ENCODE measurements at regions not wholly inside any gene's neighbourhood (a gene's known extent, or its start where the extent isn't known, plus 50 kb on each side); places are given as distances from the start of the nearest gene placed in this dataset.

DNA sequence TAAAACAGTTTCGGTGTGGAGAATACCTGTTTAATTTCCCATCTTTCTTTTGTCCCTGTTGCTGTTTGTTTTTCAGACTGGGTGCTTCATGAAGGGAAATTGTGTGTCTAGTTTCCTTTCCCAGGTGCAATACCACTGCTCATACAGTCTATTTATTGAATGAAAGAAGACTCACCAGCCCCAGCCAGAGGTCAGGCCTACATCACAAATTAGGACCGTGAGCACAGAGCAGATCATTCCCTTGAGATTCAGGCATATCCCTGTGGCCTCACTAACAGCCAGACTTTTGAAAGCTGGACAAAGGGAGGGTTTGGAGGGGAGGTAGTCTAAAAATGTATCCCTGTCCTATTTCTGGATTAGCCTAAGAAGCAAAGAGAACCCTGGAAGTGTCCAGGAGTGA, 278.9 kb downstream of the IRS1 start:
- in situ Hi-C loops (cut with HindIII; ENCODE audit: low pct_unique_long_range_greater_than_20kb, low sequenced_read_pairs) = no loop called here
- DNase-seq (ENCODE audit: low read depth, low spot score) = no peak

DNA sequence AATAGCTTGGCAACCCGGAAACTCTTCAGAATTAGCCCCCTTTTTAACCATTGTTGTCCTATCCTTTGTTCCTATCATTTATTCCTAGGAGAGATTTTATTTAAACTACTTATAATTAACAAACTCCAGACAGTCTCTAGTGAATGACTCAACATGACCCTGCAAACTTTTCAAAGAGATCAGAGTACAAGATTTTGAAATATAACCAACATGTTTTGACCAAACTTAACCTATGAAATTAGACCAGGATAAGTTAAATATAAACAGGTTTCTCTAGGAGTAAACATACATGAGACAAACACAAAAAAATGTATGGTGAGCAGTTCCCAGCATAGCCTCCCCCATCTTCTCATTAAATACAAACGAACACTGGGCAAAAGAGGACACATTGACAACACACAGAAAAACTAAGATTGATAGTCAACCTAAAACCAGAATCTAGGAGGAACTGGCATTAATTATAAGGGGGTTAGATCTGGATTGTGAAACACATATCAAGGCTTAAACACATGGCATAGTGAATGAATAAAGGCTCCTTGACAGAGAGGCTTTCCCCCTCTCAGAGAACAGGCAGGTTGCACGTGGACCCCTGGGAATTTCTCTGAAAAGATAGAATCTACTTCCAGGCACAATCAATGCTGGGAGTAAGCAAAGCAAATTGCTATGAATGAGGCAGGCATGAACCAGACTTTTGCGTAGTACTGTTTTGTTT, 284.1 kb downstream of the IRS1 start:
- DNase-seq (ENCODE audit: low read depth, low spot score) = no peak
- in situ Hi-C loops (cut with HindIII; ENCODE audit: low pct_unique_long_range_greater_than_20kb, low sequenced_read_pairs) = no loop called here

DNA sequence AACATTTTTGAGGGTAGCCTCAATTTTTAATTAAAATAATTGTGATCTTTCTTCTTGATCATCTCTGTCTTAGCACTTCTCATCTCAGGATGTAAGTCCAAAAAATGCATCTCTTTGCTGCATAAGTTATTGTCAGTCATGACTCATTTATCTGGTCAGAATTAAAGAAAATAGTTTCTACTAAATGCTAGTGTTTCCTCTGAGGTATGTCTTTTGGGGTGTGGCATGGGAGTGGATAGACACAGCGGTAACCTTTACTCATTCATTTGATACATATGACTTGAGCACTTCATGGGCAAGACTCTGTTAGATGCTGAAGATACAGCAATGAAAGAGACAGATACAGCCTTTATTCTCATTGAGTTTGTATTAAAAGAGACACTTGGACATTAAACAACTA, 284.7 kb downstream of the IRS1 start:
- in situ Hi-C loops (cut with HindIII; ENCODE audit: low pct_unique_long_range_greater_than_20kb, low sequenced_read_pairs) = no loop called here
- no peak for DNase-seq (ENCODE audit: low read depth, low spot score)

DNA sequence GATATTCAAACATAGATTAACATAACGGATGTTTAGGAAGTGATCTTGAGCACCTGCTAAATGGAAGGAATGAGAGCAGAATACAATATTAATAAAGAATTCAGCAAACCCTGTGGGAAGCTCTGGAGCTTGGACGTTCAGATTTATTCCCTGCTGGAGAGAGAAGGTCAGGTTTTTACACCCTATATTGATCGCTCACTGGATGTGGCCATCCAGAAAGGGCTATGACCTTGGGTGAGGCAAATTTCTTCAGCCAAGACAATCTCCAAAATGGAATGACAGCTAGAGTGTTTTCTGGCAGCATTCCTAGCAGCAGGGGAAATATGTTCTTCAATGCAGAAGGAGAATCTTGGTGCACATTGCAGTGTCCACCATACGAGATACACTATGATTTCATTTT, 288.3 kb downstream of the IRS1 start:
- in situ Hi-C loops (cut with HindIII; ENCODE audit: low pct_unique_long_range_greater_than_20kb, low sequenced_read_pairs) = no loop called here
- no peak for DNase-seq (ENCODE audit: low read depth, low spot score)

DNA sequence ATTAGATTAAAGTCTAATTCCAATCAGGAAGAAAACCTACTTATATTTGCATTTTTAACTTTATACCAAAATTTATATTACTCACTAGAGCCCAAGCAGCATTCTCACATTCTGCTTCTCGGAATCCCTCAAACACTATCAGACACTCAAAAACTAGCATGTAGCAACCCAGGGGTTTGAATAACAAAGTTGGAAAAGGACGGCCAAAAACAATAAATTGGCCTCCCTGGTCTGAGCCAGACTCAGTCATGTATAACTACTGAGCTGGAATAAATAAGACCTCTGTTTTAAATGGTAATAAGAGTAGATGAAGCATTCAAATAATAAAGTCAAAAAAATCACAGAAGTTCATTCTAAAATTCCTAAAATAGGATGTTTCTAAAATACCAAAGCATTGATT, 290.9 kb downstream of the IRS1 start:
- DNase-seq (ENCODE audit: low read depth, low spot score) = no peak
- in situ Hi-C loops (cut with HindIII; ENCODE audit: low pct_unique_long_range_greater_than_20kb, low sequenced_read_pairs) = no loop called here

DNA sequence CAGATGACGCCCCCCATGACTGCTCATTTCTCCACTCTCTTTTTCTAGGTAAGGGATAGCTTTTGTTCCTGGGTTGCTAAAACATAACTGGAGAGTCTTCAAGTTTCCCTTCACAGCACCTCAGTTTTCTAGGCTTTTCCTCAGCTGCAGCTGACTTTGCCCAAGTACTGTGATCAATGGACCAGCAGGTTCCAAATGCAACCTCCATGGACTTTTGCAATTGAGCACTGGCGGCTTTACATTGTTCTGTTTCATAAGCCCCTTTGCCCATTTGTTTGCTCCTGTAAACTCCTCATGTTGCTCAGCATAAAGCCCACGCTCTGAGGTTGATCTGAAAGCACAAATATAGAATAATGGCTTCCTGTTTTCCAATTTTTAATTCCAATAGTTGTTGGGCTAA, 291.6 kb downstream of the IRS1 start:
- in situ Hi-C loops (cut with HindIII; ENCODE audit: low pct_unique_long_range_greater_than_20kb, low sequenced_read_pairs) = no loop called here

DNA sequence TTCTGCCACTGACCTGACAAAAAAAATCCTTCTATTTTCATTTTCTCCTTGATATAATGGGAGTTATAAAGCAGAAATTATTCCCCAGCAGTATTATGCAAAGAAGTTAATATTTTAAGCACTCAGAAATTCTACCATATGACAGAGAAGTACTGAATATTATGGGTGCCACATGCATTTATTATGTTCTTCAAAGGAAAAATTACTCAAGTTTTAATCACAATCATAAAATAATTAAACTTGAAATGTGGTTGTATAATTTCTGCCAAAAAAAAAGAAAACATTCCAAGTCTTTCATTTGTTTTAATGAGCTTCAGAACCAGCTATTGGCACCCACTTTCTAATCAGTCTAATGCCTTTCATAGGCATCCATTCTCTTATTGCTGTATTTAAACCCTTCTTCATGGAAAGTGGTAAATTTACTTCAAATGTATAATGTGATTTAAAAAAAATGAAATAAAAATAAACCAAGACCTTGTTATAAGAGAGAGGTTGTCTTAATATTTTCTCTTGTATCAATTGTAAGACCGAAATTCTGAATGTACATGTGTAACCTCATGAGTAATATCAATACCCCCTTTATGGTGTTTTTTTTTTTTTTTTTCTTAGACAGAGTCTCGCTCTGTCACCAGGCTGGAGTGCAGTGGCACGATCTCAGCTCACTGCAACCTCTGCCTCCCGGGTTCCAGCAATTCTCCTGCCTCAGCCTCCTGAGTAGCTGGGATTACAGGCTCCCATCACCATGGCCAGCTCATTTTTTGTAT, 302.3 kb downstream of the IRS1 start:
- in situ Hi-C loops (cut with HindIII; ENCODE audit: low pct_unique_long_range_greater_than_20kb, low sequenced_read_pairs) = no loop called here
- DNase-seq (ENCODE audit: low read depth, low spot score) = no peak

More for the DNA sequence above, 291.6 kb downstream of the IRS1 start:
- no peak for DNase-seq (ENCODE audit: low read depth, low spot score)

DNA sequence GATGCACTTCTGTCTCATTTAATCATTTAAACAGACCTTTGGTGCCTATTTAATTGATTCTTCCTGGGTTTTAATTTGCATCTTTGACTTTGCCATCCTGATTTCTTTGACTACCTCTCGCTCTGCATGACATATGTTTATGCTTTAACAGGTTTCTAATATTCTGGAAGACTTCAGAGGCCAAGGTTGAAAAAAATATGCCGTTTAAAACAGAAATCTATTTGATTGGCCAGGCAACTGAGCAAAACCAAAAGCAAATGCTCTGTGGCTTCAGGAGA, 303.4 kb downstream of the IRS1 start:
- DNase-seq (ENCODE audit: low read depth, low spot score) = no peak
- in situ Hi-C loops (cut with HindIII; ENCODE audit: low pct_unique_long_range_greater_than_20kb, low sequenced_read_pairs) = no loop called here

DNA sequence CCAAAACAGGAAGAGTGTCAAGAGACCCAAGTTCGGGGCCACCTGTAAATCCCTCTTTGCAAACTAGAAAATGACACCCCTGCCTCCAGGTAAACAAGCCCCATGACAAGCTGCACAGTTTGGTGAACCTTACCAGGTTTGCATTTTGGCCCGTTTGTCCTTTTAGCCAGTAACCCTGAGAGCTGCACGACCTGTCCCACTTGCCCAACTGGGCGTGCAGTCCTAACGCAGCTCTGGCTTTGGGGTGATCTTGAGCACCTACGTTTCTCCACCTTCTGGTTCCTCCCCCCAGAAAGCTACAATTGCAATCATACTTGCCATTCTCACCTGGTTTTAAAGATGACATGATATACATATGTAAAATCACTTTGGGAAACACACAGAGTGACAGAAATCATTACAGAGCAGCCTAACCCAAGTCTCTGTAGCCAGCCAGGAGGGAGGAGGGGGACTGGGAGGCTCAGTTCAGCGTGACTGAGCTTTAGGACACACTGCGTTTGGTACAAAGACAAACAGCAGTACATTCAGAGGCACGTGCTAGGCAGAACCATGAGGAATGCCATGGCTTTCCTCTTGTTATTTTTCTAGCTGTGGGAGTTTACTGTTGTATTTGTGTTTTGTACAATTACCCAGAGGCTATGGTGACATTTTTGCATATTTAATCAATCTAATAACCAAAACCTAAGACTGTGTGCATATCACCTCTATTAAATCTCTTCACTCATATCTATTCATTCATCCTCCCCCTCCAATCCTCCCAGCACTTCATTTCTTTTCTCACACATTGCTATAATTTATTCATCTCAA, 304.0 kb downstream of the IRS1 start:
- in situ Hi-C loops (cut with HindIII; ENCODE audit: low pct_unique_long_range_greater_than_20kb, low sequenced_read_pairs) = no loop called here
- peak; percentile 20 for DNase-seq (ENCODE audit: low read depth, low spot score)

DNA sequence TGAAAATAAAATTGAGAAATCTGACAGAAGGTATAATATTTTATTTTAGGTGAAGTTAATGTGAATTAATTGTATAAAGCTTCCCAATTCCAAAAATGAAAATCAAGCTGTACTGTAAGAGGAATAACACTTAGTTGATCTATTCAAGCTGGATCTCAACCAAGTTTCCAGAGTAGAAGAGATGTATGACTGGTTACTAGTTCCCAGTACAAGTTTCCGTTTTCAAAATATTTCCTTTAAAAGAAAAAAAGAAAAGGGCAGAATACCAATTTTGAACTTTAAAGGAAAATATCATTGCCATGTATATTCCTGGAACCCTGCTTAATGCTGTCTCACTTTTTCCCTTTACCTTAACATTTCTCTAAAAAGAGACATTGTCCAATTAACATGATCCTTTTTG, 308.5 kb downstream of the IRS1 start:
- in situ Hi-C loops (cut with HindIII; ENCODE audit: low pct_unique_long_range_greater_than_20kb, low sequenced_read_pairs) = no loop called here
- no peak for DNase-seq (ENCODE audit: low read depth, low spot score)

DNA sequence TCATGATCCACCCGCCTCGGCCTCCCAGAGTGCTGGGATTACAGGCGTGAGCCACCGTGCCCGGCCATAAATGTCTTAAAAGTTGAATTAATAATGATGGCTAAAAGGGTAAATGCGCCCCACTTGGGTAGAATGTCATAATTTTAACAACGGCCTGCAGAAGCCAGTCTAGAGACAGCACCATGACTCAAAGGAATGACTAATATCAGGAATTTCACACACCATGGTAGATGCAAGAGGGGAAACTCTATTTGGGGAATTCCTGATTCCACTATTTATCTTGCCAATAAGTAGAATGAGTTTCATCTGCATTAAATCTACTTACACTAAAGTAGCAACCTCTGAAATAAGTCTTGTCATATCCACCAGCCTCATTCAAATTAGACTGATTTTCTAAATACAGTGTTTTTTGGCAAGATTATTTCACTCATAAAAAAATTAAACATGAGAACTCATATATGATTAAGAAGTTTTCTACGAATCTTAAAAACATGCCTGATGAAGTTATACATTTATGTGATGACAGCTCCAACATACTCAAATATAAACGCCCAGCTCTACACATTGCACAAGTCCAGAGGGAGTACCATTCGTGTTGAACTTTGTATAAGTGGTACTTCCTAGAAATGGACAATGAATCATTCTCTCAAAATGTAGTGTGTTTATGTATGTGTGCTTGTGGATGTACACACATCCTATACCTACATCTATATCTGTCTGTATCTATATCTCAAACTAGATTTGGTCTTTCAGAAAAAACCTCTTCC, 309.7 kb downstream of the IRS1 start:
- no peak for DNase-seq (ENCODE audit: low read depth, low spot score)
- in situ Hi-C loops (cut with HindIII; ENCODE audit: low pct_unique_long_range_greater_than_20kb, low sequenced_read_pairs) = no loop called here

DNA sequence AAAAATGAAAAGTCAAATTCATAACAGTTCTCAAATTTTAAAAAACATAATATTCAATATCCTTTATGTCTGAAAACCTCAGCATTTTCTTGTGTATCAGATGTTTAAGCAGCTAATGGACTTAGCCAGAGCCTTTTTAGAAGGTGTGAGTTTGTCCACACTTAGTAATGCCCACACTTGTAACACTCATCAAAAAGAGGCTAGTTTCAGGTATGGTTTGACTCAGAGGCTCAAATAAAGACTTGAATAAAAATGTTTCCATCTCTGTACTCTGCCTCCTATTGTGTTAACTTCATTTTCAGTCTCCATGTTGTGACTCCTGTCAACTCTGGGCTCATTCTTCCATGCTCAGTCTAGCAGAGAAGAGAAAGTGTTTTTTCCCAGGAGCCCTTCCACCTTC, 311.6 kb downstream of the IRS1 start:
- in situ Hi-C loops (cut with HindIII; ENCODE audit: low pct_unique_long_range_greater_than_20kb, low sequenced_read_pairs) = no loop called here

DNA sequence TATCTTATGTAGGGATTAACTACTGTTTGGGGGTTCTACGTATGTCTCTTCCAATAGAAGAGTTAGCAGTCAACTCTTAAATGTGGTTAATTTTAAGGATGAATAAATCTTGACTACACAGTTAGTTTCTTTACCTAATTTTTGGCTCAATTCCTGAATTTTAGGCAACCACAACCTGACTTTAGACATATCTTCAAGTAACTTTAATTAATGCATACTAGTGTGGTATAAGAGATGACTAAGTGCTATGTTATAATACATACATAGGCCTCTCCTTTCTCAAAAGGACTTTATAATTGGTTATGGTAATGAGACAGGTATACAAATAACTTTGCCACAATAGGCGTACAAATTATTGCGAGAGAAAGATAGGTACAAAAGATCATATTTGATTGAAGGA, 312.0 kb downstream of the IRS1 start:
- no peak for DNase-seq (ENCODE audit: low read depth, low spot score)
- in situ Hi-C loops (cut with HindIII; ENCODE audit: low pct_unique_long_range_greater_than_20kb, low sequenced_read_pairs) = no loop called here

More for the DNA sequence above, 311.6 kb downstream of the IRS1 start:
- DNase-seq (ENCODE audit: low read depth, low spot score) = no peak

DNA sequence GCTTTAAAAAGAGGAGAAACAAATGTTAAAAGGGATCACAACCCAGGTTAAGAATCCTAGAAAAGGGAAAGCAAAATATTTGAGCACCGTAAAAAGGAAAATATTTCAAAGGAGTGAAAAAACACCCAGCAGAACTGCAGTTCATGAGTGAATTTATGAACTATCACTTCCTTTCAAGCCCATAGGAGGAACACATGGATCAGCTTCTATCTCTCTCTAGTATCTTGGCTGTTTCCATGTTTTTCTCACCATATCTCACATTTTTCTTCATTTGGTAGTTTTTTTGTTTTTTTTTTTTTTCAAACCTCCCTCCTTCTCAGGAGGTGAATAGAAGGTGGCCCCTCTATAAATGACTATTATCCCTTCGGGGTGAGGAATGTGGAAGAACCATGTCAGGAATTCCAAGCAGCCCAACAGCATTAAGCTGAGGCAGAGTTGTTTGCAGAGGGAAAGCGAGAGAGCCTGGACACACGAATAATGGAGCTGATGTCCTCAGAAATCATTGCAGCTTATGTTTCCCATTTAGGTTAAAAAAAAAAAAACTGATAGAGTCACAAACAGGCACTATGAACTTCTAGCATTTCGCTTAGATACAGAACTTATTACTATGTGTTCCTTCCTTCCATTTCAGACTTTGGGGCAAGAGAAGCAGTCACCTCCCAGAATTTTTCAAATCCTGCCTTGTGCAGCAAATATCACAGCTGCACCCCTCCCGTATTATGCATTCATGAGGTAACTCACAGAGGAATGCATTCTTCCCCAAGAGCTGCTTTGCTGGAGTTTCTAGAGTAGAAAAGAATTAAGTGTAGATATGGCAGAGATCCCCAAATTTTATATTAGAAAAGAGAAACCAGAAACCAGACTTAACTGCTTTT, 315.6 kb downstream of the IRS1 start:
- in situ Hi-C loops (cut with HindIII; ENCODE audit: low pct_unique_long_range_greater_than_20kb, low sequenced_read_pairs) = no loop called here
- DNase-seq (ENCODE audit: low read depth, low spot score) = peak; percentile 10

DNA sequence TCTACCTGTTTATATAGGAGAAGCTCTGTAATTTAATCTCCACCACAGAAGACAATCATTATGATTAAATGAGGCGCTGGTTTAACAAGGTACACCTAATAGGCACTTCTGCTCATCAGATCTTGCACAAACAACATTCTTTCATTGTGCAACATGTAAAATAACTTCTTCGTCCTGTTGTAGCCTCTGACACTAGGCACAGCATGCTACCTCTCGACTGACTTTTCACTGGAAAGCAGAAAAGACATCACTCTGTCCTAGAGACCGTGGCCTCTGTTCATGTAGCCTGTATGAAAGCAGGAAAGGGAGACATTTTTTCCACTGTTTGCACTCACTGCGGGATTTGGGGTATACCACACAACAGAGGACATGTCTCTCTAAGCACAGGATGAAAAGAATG, 316.5 kb downstream of the IRS1 start:
- DNase-seq (ENCODE audit: low read depth, low spot score) = no peak
- in situ Hi-C loops (cut with HindIII; ENCODE audit: low pct_unique_long_range_greater_than_20kb, low sequenced_read_pairs) = no loop called here

DNA sequence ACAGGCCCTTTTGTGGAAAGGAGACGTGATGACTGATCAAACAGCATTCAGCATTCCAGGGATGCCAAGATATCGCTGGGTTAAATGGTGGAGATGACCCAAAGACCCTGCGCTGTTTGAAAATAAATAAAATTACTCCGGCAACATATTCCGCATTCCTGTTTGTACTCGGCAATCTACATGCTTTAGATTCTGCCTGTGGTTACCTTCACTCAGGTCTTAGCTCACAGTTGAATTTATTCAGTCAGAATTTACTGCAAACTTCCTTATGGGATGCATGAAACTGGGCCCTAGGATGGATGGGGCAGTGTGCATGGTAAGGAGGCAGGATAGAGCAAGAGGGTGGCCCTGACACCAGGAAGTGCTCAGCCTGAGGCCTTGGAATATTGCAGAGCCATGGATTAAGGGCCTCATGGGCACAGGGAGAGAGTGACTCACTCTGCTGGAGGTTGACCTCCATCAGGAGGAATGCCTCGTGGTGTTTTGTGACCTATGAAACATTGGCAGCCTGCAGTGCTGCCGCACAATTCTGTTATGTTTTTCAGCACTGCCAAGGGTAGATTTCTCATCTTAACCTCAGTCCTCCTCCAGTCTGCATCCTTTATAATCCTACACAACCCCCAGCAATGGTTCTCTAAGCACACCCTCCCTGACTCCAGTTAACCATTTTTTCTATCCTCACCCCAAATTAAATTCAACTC, 321.4 kb downstream of the IRS1 start:
- peak; percentile 68 for DNase-seq (ENCODE audit: low read depth, low spot score)
- in situ Hi-C loops (cut with HindIII; ENCODE audit: low pct_unique_long_range_greater_than_20kb, low sequenced_read_pairs) = no loop called here

Measured in SK-MEL-5 (cell line).